Loucy (cell line): ENCODE measurements at regions not wholly inside any gene's neighbourhood (a gene's known extent, or its start where the extent isn't known, plus 50 kb on each side); places are given as distances from the start of the nearest gene placed in this dataset.

Experiments used
- H2AFZ ChIP-seq: fragments of 200-600 bp; sonication (generic); 2 replicates; pipeline ENCODE4 v1.6.0; 2016; ENCODE audit warnings: antibody characterized with exemption, mild to moderate bottlenecking, low read length, moderate library complexity
- H3F3A ChIP-seq: fragments of 200-600 bp; 2 replicates; pipeline ENCODE4 v1.6.0; 2016; ENCODE audit warnings: antibody characterized with exemption, low read depth, mild to moderate bottlenecking
- H3K27me3 ChIP-seq: fragments of 200-600 bp; sonication (generic); 2 replicates; pipeline ENCODE4 v1.6.1; 2014; ENCODE audit warnings: low read length, mild to moderate bottlenecking; ENCODE audit not compliant: insufficient read depth, poor library complexity, severe bottlenecking
- H3K36me3 ChIP-seq: fragments of 200-600 bp; sonication (generic); 2 replicates; pipeline ENCODE4 v1.6.1; 2016; ENCODE audit warnings: low read length; ENCODE audit not compliant: insufficient read depth
- H3K4me1 ChIP-seq: fragments of 200-600 bp; sonication (generic); 2 replicates; pipeline ENCODE4 v1.5.1; 2014; ENCODE audit warnings: low read length, mild to moderate bottlenecking; ENCODE audit not compliant: insufficient read depth, poor library complexity, severe bottlenecking
- H3K4me2 ChIP-seq: fragments of 200-600 bp; sonication (generic); 2 replicates; pipeline ENCODE4 v1.6.0; 2014; ENCODE audit warnings: antibody characterized with exemption, low read length, low read depth, mild to moderate bottlenecking; ENCODE audit not compliant: poor library complexity, severe bottlenecking
- H3K4me3 ChIP-seq: fragments of 200-600 bp; sonication (generic); 2 replicates; pipeline ENCODE4 v1.5.1; 2014; ENCODE audit warnings: low read length, mild to moderate bottlenecking, mixed read lengths; ENCODE audit not compliant: poor library complexity, severe bottlenecking
- H3K79me2 ChIP-seq: fragments of 200-600 bp; sonication (generic); 2 replicates; pipeline ENCODE4 v1.6.1; 2014; ENCODE audit warnings: low read length; ENCODE audit not compliant: insufficient read depth
- H3K9ac ChIP-seq: fragments of 200-600 bp; sonication (generic); 2 replicates; pipeline ENCODE4 v1.6.0; 2014; ENCODE audit warnings: mild to moderate bottlenecking, low read depth, low read length, moderate library complexity; ENCODE audit not compliant: poor library complexity, severe bottlenecking
- H3K9me2 ChIP-seq: fragments of 200-600 bp; sonication (generic); replicated peaks from 2 replicates; pipeline ENCODE4 v1.6.1; 2016; ENCODE audit warnings: low read depth, low read length, mixed read lengths
- H3K9me3 ChIP-seq: fragments of 200-600 bp; sonication (generic); 2 replicates; pipeline ENCODE4 v1.6.1; 2014; ENCODE audit warnings: mild to moderate bottlenecking, antibody characterized with exemption, low read length, low read depth; ENCODE audit not compliant: insufficient read depth
- H4K20me1 ChIP-seq: fragments of 200-600 bp; sonication (generic); 2 replicates; pipeline ENCODE4 v1.6.0; 2014; ENCODE audit warnings: antibody characterized with exemption, low read length, mild to moderate bottlenecking; ENCODE audit not compliant: insufficient read depth, poor library complexity, severe bottlenecking
- CTCF ChIP-seq: fragments of 200-600 bp; sonication (generic); conservative IDR thresholded peaks from 2 replicates; pipeline ENCODE4 v1.5.1; 2014; ENCODE audit warnings: mild to moderate bottlenecking, antibody characterized with exemption, low read length
- EZH2phosphoT487 ChIP-seq: fragments of 200-600 bp; IDR thresholded peaks from 2 replicates; pipeline ENCODE4 v1.6.1; 2018; ENCODE audit warnings: antibody characterized with exemption, mild to moderate bottlenecking, moderate library complexity, borderline replicate concordance

GRCh38 chr1:115432061-115432460 is 94.0 kb upstream of the NGF start:
- H3F3A ChIP-seq = no peaks in the 10 kb centered on the region
- H3K36me3 ChIP-seq = no peaks in the 10 kb centered on the region
- H3K79me2 ChIP-seq = no peaks in the 10 kb centered on the region
- H3K4me2 ChIP-seq = no peak overlapping the region
- H3K4me1 ChIP-seq = peaks cover 18% of the 10 kb centered on the region
- no peaks in the 10 kb centered on the region for H4K20me1 ChIP-seq
- H3K9me2 ChIP-seq = no peaks in the 10 kb centered on the region
- H3K9ac ChIP-seq = no peak overlapping the region
- H3K27me3 ChIP-seq = no peaks in the 10 kb centered on the region
- no peak overlapping the region for H3K4me3 ChIP-seq
- H3K9me3 ChIP-seq = no peaks in the 10 kb centered on the region
- TF ChIP-seq EZH2phosphoT487 (no peak), CTCF (no peak)
- H2AFZ ChIP-seq = no peak overlapping the region

GRCh38 chr1:115430441-115431158 is 92.6 kb upstream of the NGF start:
- TF ChIP-seq CTCF (no peak), EZH2phosphoT487 (no peak)
- H3K9me3 ChIP-seq = no peaks in the 10 kb centered on the region
- H3K4me3 ChIP-seq = no peak overlapping the region
- no peaks in the 10 kb centered on the region for H3K9me2 ChIP-seq
- no peaks in the 10 kb centered on the region for H3K36me3 ChIP-seq
- H3K27me3 ChIP-seq = no peaks in the 10 kb centered on the region
- H3F3A ChIP-seq = no peaks in the 10 kb centered on the region
- no peak overlapping the region for H3K9ac ChIP-seq
- no peaks in the 10 kb centered on the region for H3K79me2 ChIP-seq
- no peak overlapping the region for H3K4me2 ChIP-seq
- H3K4me1 ChIP-seq = peaks cover 26% of the 10 kb centered on the region
- H2AFZ ChIP-seq = no peak overlapping the region
- H4K20me1 ChIP-seq = no peaks in the 10 kb centered on the region

- H4K20me1 ChIP-seq = no peaks in the 10 kb centered on the region
- no peaks in the 10 kb centered on the region for H3K9me2 ChIP-seq
- no peak overlapping the region for H3K4me2 ChIP-seq
- TF ChIP-seq EZH2phosphoT487 (no peak), CTCF (no peak)
- no peaks in the 10 kb centered on the region for H3K9me3 ChIP-seq
- H2AFZ ChIP-seq = no peak overlapping the region
- no peak overlapping the region for H3K4me3 ChIP-seq
- no peak overlapping the region for H3K9ac ChIP-seq
- no peaks in the 10 kb centered on the region for H3F3A ChIP-seq
- peaks cover 26% of the 10 kb centered on the region for H3K4me1 ChIP-seq
- H3K27me3 ChIP-seq = no peaks in the 10 kb centered on the region
- H3K36me3 ChIP-seq = no peaks in the 10 kb centered on the region
- no peaks in the 10 kb centered on the region for H3K79me2 ChIP-seq
These were observed 91.8 kb upstream of the NGF start for GRCh38 chr1:115429884-115430283.
